GM18873 (cell line): ENCODE measurements at regions not wholly inside any gene's neighbourhood (a gene's known extent, or its start where the extent isn't known, plus 50 kb on each side); places are given as distances from the start of the nearest gene placed in this dataset.

Source experiments
- ATAC-seq: cut with Tn5 transposase; IDR thresholded peaks from one replicate; pipeline ENCODE4 v1.9.1; 2021; ENCODE audit warnings: mild to moderate bottlenecking, moderate library complexity, moderate number of reproducible peaks; ENCODE audit not compliant: unreplicated experiment, low FRiP score

DNA sequence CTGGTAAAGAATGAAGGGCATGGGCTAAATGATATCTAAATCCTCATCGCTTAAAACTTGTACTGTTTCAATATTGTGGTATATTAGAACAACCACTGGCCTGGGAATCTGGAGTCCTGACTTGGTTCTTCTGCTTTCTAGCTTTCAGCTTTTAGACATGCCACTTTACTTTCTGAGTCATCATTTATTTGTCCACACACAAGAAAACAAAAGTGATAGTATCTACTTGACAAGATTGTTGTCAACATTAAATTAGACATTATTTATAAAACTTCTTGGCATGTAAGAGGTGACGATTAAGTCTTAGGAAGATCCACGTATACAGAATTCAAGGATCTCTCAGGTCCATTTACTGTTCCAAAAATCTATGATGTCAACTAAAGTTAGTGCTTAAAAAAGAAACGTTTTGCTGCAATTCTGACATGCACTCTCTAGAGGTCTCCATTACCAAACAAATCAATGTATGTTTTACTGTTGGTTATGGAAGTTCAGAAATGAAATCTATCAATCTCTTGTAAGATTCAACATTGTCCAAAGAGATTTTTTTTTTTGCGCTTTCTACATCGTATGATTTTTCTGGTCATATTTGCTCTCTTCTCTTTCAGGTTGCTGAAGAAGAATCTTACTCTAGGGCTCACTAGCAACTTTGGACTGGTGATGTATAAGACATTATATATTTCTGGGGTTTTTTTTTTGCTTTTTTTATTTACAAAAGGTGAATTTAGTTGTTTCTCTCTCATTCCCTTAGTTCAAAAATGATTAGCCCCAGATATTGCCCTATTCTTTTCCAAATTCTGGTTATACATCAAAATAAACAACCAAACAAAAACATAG lies 53.6 kb upstream of the DYNC1I1 start:
- ATAC-seq = no peak

DNA sequence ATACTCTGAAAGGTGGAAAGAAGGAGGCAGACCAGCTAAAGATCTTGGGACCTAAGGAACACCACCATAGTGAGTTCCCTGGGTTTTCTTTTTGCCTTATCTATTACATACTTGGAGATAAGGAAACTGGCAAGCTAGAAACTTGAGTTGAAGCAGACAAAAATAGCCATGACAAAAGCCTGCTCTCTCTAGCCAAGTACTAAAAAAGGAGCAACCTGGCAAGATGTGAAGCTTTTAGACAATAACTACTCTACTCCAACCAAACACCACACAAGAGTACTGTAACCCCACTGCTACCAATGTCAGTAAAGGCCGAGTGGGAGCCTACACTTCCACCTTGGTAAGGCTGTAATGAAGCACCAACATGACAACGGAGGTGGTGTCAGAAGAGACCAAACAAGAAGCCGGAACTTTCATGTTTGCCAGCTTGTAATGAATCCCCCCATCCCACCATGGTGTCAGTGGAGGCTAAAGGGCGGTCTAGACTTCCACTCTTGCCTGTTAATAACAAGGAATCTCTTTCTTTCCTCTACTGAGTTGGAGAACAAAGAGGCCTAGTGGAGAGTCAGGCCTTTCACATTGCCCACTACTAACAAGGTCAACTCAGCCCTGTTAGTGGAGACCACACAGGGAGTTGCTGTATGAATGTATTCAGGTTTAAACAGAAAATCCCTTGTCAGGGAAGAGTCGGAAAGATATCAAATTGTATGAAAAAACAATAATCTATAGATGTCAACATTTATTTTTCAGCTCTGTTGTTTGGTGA lies 55.8 kb upstream of the DYNC1I1 start:
- no peak for ATAC-seq

DNA sequence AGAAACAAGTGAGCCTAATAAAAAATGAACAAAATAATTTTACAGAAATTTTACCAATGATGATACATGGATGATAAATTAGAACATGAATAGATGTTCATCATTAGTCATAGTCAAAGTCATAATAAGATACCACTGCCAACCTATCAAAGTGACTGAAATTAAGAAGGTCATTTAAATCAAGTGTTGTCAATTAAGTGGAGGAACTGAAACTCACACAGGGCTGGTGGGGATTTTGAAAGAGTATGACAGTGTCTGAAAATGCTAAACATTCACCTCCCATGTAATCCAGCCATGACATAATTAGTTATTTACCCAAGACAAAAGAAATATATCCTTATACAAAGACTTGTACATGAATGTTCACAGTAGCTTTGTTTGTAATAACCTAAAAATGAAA lies 57.1 kb upstream of the DYNC1I1 start:
- no peak for ATAC-seq

DNA sequence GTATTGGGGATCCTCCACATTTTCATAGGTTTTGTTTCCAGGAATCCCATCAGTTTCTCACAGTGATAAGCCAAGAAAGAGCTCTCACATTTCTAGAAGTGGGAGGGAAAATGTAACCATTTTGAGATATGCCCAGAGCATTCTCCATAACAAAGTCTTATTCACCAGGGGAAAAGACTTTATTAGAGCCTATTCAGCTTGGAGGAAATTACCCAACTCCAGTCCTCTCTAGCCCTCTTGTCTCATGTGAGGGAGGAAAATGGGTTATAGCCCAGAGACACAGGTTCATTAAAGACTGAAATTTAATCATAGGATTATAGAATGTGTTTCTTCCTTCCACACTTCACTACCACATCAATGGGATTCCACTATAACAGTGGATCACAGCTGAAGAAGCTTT lies 61.6 kb upstream of the DYNC1I1 start:
- no peak for ATAC-seq

DNA sequence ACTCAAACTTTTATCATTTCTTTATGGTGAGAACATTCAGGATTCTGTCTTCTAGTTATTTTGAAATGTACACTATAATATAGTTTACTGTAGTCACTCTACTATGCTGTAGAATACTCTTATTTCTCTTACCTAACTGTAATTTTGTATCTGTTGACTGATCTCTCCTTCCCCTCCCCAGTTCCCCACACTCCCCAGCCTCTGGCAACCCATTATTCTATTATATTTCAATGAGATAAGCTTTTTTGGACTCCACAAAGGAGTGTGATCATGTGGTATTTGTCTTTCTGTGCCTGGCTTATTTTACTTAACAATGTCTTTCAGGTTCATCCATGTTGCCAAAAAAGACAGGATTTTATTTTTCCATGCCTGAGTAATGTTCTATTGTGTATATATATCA lies 71.4 kb upstream of the DYNC1I1 start:
- ATAC-seq = no peak

DNA sequence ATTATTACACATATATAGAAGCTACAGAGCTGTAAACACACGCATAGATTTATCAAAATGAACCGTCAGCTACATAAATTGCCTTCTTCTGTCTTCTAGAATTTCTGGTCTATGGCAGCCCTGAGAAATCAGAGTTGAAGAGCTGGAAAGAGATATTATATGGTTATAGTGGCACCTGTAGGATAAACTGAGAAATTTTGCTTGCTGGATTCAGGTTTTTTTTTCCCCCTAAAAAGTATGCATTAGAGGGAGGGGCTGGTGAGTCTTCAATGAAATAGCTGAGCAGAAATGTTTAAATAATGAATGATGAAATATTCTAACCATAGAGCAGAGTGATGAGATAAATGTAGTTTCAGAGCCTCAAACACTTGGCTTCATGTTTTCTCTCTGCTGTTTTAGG lies 78.0 kb upstream of the DYNC1I1 start:
- ATAC-seq = no peak

GRCh38 chr7:95693551-95694333 lies 78.6 kb upstream of the DYNC1I1 start:
- ATAC-seq = no peak

GRCh38 chr7:95691464-95691863 lies 80.9 kb upstream of the DYNC1I1 start:
- ATAC-seq = no peak

GRCh38 chr7:95690367-95690947 lies 81.9 kb upstream of the DYNC1I1 start:
- ATAC-seq = peak; percentile 69

DNA sequence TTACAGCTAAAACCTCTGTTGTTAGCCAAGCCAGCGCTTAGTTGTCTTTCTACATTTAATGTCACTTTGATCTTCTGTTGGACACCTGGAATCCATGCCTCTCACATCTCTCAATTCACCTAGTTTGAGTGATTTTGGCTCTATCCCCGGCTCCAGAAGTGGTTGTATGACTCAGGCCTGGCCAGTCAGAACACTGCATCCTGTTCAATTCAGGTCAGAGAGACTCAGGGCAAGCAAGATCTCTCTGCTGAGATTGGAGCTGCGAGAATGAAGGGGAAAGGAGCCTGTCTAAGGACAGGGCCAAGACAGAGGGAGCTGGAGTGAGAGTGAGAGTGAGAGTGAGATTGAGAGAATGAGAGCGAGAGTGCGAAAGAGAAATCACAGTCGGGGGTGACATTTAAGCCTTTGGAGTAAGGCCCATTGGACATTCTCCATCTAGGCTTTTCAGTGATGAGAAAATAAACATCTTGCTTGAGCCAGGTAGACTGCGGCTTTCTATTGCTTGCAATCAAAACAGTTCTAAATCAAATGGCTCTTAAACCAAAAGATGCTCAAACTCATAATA lies 83.3 kb upstream of the DYNC1I1 start:
- ATAC-seq = no peak

- no peak for ATAC-seq
Observed at GRCh38 chr7:95687759-95688343, 84.5 kb upstream of the DYNC1I1 start.

GRCh38 chr7:95686109-95686508 lies 86.2 kb upstream of the DYNC1I1 start:
- no peak for ATAC-seq

DNA sequence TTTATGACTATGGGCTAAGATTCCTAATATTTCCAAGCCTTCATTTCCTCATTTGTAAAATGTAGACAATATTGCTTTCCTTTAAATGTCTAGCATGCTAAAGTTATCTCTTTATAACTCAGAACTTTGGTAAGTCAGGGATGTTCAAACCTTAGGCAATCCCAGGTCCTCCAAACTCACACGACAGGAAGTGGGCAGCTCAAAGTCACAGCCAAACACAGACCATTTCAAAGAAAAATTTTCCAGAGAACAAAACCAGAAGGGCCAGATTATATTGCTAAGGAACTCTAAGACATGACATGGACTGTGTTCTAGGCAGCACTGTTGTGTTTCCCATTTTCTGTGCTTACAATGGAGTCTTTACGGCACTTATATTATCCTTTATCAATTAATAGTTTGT lies 87.8 kb upstream of the DYNC1I1 start:
- ATAC-seq = no peak

DNA sequence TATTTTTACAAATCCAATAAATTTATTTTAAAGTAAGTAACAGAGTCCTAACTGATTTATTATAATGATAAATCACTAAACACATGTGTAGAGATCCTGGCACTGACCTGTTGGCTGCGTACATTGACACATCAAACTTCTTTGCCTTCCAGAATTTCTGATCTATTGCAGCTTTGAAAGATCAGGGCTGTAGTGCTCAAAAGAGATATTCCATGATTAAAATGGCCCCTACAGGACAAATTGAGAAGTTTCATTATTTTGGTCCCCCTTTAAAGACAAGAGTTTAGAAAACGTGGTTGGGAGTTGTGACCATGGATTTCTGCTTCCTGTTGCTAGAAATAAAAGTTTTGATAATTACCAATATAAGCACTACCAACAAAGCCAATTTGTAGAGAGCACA lies 87.7 kb upstream of the PDK4 start:
- ATAC-seq = no peak

DNA sequence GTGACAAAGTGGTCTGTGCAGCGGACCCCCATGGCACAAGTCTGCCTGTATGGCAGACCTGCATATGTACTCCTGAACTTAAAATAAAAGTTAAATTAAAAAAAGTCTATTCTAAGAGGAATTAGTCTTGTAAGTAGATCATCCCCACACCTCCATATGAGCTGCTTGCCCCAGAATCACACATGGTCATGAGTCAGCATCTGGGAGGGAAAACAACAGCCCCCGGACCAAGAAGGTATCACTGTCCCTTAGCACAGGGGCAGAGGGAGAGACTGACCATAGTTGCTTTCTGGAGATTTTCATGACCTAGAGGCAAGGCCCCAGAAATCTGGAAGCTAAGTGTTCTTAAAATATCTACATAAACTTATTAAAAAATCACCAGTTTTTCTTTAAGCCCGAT lies 86.6 kb upstream of the PDK4 start:
- no peak for ATAC-seq

GRCh38 chr7:95676691-95677090 lies 80.4 kb upstream of the PDK4 start:
- ATAC-seq = no peak

DNA sequence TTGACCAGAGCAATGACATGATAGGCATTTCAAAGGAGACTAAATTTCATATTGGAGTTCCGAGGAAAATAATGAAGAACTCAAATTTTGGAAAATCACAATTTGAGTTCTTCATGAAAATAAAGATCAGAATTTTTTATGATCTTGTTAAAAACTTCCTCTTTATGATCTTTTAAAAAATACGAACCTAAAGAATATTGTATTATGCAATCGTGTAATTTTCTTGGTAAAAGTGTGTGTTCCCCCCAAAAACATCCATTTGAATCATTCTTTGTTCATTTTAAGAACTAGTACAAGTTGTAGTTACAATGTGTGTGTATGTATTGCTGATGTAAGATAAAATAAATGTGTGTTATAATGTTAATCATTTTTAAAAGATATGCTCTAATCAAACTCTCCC lies 79.3 kb upstream of the PDK4 start:
- ATAC-seq = no peak

- ATAC-seq = no peak
Observed at GRCh38 chr7:95675016-95675415, 78.7 kb upstream of the PDK4 start.

- ATAC-seq = no peak
Observed at GRCh38 chr7:95674101-95674500, 77.8 kb upstream of the PDK4 start.

DNA sequence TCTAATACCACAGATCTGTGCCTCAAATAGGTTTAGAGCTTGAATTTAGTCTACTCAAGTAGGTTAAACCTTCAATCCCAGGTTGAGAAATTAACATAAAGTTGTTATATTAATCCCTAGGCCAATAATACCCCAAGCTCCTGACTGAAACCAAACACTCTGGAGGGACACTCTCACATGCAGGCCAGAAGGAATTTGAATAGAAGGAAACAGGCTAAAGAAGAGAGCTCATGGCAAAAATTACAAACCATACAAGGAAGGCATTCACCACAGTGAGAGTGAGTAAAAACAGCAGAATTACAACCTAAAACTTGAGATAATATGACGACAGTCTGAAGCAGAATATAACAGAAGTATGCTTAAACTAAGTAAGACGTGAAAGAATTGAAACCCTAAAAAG lies 76.1 kb upstream of the PDK4 start:
- no peak for ATAC-seq
